Transverse colon (tissue), 3 donors: ENCODE measurements at regions not wholly inside any gene's neighbourhood (a gene's known extent, or its start where the extent isn't known, plus 50 kb on each side); places are given as distances from the start of the nearest gene placed in this dataset.

Source experiments
- POLR2A ChIP-seq: fragments of 450-650 bp; IDR thresholded peaks from one replicate; pipeline ENCODE4 v1.6.1; 2016; ENCODE audit warnings: antibody characterized with exemption, mild to moderate bottlenecking, moderate library complexity
- TF ChIP-seq, protein P1 (sequence below), 5 experiments: fragments of 200-600 bp in 3 of 5; fragments of 450-650 bp in 2 of 5; sonication (generic) in 3 of 5; IDR thresholded peaks; 1 replicate in 2 of 5; 2 replicates in 3 of 5; pipeline ENCODE4 v1.5.1; 2016 to 2017; ENCODE audit warnings: antibody characterized with exemption in 5 of 5, inconsistent platforms in 3 of 5, mild to moderate bottlenecking in 2 of 5, moderate library complexity in 1 of 5

- TF ChIP-seq, protein P1, sequence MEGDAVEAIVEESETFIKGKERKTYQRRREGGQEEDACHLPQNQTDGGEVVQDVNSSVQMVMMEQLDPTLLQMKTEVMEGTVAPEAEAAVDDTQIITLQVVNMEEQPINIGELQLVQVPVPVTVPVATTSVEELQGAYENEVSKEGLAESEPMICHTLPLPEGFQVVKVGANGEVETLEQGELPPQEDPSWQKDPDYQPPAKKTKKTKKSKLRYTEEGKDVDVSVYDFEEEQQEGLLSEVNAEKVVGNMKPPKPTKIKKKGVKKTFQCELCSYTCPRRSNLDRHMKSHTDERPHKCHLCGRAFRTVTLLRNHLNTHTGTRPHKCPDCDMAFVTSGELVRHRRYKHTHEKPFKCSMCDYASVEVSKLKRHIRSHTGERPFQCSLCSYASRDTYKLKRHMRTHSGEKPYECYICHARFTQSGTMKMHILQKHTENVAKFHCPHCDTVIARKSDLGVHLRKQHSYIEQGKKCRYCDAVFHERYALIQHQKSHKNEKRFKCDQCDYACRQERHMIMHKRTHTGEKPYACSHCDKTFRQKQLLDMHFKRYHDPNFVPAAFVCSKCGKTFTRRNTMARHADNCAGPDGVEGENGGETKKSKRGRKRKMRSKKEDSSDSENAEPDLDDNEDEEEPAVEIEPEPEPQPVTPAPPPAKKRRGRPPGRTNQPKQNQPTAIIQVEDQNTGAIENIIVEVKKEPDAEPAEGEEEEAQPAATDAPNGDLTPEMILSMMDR (IDR thresholded peaks at IDR 0.05) = no peak
- no peak for TF ChIP-seq POLR2A
These were observed 152.7 kb downstream of the CBLN2 start for GRCh38 chr18:72391427-72391826.
